Ovary (tissue), 7 donors: ENCODE measurements at regions not wholly inside any gene's neighbourhood (a gene's known extent, or its start where the extent isn't known, plus 50 kb on each side); places are given as distances from the start of the nearest gene placed in this dataset.

Source experiments
- DNase-seq, 5 donors: peaks; one replicate each; pipeline ENCODE4 v3.0.0-alpha.2; 2019 to 2020
- H3K27ac ChIP-seq, 2 donors: fragments of 200-600 bp; one replicate each; pipeline versions ENCODE4 v1.5.1 to v1.8.0; 2019 to 2022
- H3K27me3 ChIP-seq: fragments of 200-600 bp; one replicate; pipeline ENCODE4 v1.8.0; 2022
- H3K36me3 ChIP-seq: fragments of 200-600 bp; sonication (generic); one replicate; pipeline ENCODE4 v1.5.1; 2019
- H3K4me1 ChIP-seq: one replicate; pipeline ENCODE4 v1.8.1; 2013; ENCODE audit warnings: mild to moderate bottlenecking, moderate library complexity; ENCODE audit not compliant: insufficient read depth
- H3K4me3 ChIP-seq: fragments of 200-600 bp; sonication (generic); one replicate; pipeline ENCODE4 v1.5.1; 2017
- H3K9me3 ChIP-seq, 2 donors: fragments of 200-600 bp in 1 of 2; sonication (generic) in 1 of 2; one replicate each; pipeline versions ENCODE4 v1.5.1 to v1.8.1; 2013 to 2019; ENCODE audit warnings: mild to moderate bottlenecking in 1 of 2, moderate library complexity in 1 of 2
- CTCF ChIP-seq, 3 donors: fragments of 450-650 bp in 2 of 3; fragments of 200-600 bp in 1 of 3; IDR thresholded peaks; one replicate each; pipeline versions ENCODE4 v1.5.1 to v1.8.0; 2016 to 2022; ENCODE audit warnings: antibody characterized with exemption in 3 of 3, mild to moderate bottlenecking in 1 of 3
- EP300 ChIP-seq: sonication (generic); formaldehyde crosslinking; IDR thresholded peaks from one replicate; pipeline ENCODE4 v1.6.1; 2017; ENCODE audit warnings: antibody characterized with exemption
- POLR2A ChIP-seq: fragments of 450-650 bp; IDR thresholded peaks from one replicate; pipeline ENCODE4 v1.6.1; 2017; ENCODE audit warnings: antibody characterized with exemption, mild to moderate bottlenecking, moderate library complexity
- WGBS, 3 donors: extraction: QIAGEN DNeasy Blood & Tissue Kit in 1 of 3; methylation state at CpG; one replicate each; pipeline versions ENCODE4 v1.1.5 to v1.1.7; 2013 to 2017; 5-methylcytosine and 5-hydroxymethylcytosine counted together
- intact Hi-C, 4 donors: fragments of 100-400 bp; cut with DNase I; formaldehyde crosslinking; loops; one replicate each; pipeline versions ENCODE4 v1.11.0 to v1.15.1; 2022 to 2023
- donor health status: DM: no; HTN: no; CAD: no; lungs with moderate emphysema.
- donor health status: DM: no; HTN: no; CAD: no.
- donor health status: Bipolar disorder and iron deficiency.
- donor health status: DM: no; HTN: no; CAD: no.
- donor health status: DM: yes; HTN: yes; CAD: no.

DNA sequence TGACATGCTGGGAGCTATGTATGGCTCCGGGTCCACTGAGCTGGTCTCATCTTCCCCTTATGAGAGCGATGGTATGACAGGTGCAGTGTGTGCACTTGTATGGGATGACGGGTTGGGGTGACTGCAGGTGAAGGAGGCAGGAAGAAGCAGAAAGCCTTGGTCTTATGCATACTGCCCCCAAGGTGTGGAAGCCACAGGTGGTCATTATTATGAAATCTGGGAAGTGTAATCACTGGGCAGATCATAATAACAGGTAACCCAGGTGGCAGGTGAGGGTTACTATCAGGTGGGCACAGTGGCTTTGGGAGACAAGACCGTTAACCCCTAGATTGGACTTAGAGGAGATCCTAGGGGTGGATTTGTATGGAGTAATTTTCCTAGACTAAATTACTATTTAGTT lies 118.0 kb downstream of the RFC3 start:
- DNase-seq, result no peak
- intact Hi-C loops, result loop anchor here in 1 of 4 donors (10.0 kb wide), 1 partner anchor 1219 kb away; no protein-coding TSS in a partner anchor
- TF ChIP-seq POLR2A (no peak), CTCF (IDR thresholded peaks at IDR 0.05) (no peak), EP300 (no peak)
- WGBS, 3 donors, result 94 to 97% (median 97%) methylated on average over 4 of the region's 4 CpGs
- Histone ChIP-seq H3K36me3 (no peaks in the 10 kb centered on the region), H3K4me1 (peaks cover 5% of the 10 kb centered on the region), H3K27me3 (no peaks in the 10 kb centered on the region), H3K27ac (no peak overlapping the region), H3K9me3 (no peaks in the 10 kb centered on the region), H3K4me3 (no peak overlapping the region)

- no peak for DNase-seq
- Histone ChIP-seq H3K4me1 (peaks cover 5% of the 10 kb centered on the region), H3K36me3 (no peaks in the 10 kb centered on the region), H3K9me3 (no peaks in the 10 kb centered on the region), H3K27ac (no peak overlapping the region), H3K27me3 (no peaks in the 10 kb centered on the region), H3K4me3 (no peak overlapping the region)
- no peak for TF ChIP-seq CTCF (IDR thresholded peaks at IDR 0.05)
- 93 to 95% (median 93%) methylated on average over 3 of the region's 3 CpGs for WGBS, 3 donors
- intact Hi-C loops, result loop anchor here in 1 of 4 donors (10.0 kb wide), 1 partner anchor 1217 kb away; no protein-coding TSS in a partner anchor
Observed at GRCh38 chr13:33937373-33938098, 119.6 kb downstream of the RFC3 start.

DNA sequence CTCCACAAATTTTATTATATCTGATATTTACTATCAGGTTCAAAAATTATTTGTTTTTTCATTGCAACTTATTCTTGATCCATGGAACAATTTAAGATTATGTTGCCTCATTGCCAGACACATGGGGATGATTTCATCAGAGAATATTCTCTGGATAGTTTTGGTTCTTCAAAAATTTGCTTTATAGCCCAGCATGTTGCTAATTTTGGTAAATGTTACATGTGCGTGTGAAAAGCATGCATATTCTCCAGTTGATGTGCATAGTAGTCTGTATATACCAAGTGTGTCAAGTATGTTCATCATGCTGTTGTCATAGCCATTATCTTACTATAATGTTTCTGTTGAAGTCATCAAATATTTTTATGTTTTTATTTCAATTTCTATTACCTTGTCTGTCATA lies 122.3 kb downstream of the RFC3 start:
- no peak for TF ChIP-seq POLR2A
- no peak for TF ChIP-seq CTCF (IDR thresholded peaks at IDR 0.05)
- no peak for TF ChIP-seq EP300
- H3K9me3 ChIP-seq, result no peaks in the 10 kb centered on the region
- DNase-seq, result no peak
- H3K4me3 ChIP-seq, result no peak overlapping the region
- no peaks in the 10 kb centered on the region for H3K36me3 ChIP-seq
- no peaks in the 10 kb centered on the region for H3K27me3 ChIP-seq
- no peak overlapping the region for H3K27ac ChIP-seq
- H3K4me1 ChIP-seq, result no peaks in the 10 kb centered on the region
- 92 to 98% (median 96%) methylated on average over 1 of the region's 1 CpG for WGBS, 3 donors
- intact Hi-C loops, result no loop called here

DNA sequence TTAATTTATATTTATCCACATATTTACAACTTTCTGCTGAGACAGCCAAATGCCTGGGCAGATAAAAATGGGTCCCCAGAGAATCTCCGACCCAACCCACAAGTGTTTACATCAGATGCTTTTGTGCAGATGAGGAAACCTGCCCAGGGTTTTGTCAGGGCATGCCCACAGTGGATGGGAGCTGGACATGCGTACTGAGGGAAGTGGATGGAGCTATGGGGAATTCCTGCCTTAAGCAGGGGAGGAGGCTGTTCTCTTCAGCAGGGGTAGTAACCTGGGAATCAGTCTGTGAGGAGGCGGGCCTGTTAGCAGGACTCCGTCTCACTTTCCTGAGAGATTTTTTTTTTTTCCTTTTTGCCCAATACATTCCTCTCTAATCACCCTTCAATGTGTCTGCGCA lies 122.9 kb downstream of the RFC3 start:
- Histone ChIP-seq H3K4me1 (no peaks in the 10 kb centered on the region), H3K27ac (no peak overlapping the region), H3K36me3 (no peaks in the 10 kb centered on the region), H3K4me3 (no peak overlapping the region), H3K27me3 (no peaks in the 10 kb centered on the region), H3K9me3 (no peaks in the 10 kb centered on the region)
- no peak for DNase-seq
- no peak for TF ChIP-seq EP300
- TF ChIP-seq CTCF (IDR thresholded peaks at IDR 0.05), result no peak
- TF ChIP-seq POLR2A, result no peak
- intact Hi-C loops, result no loop called here
- WGBS, 3 donors, result 89 to 96% (median 92%) methylated on average over 5 of the region's 5 CpGs
